ENCODE measurements at regions not wholly inside any gene's neighbourhood (a gene's known extent, or its start where the extent isn't known, plus 50 kb on each side); places are given as distances from the start of the nearest gene placed in this dataset.

DNA sequence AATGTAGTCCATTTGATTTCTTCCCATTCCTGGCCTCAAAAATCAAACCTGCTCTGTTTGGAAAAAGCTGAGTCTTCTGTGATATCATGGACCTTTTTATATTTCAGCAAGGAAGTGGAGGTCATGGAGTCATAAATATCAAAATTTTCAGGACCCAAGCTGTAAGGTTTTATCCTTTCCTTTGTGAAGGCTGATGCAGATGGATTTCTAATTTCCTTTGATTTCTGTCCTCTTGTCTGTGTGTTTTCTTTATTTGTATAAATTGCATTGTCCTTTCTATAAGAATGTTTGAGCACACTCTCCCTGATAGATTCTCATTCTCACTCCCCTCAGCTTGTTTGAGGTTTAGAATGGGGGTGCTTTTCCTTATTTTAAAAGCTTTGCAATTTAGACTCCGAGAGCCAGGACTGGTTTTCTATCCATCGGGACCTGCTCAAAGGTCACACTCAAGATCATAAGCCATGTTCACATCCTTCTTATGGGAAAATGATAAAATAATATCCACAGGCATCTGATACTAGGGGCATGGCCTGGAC is 127.4 kb upstream of the TMEM161B start:
- Histone ChIP-seq H3K4me3 (ENCODE audit: extremely low read depth in 1 of 4, insufficient read depth in 2 of 4, low read depth in 3 of 4, low read length in 4 of 4) (no peak overlapping the region), H3K4me1 (replicated peaks in 1 of 4; ENCODE audit: control insufficient read depth in 3 of 4, insufficient read depth in 4 of 4, low read length in 3 of 4) (peaks cover 9 to 29% (median 20%) of the 10 kb centered on the region in 4 experiments), H4K5ac (ENCODE audit: insufficient read length, low read depth, low read length) (no peak overlapping the region), H3K4me2 (ENCODE audit: insufficient read depth in 1 of 2, low read depth in 2 of 2, low read length in 2 of 2) (peak overlapping the region in 1 of 2 experiments; percentile 80; a peak in 2 of 4 replicates), H4K20me1 (replicated peaks in 1 of 2; ENCODE audit: control insufficient read depth in 1 of 2, insufficient read depth in 2 of 2, low read length in 2 of 2) (no peaks in the 10 kb centered on the region), H3K23me2 (ENCODE audit: low read depth, low read length) (no peaks in the 10 kb centered on the region; the same call in 1 of the 2 replicates), H3K27me3 (replicated peaks in 1 of 4; ENCODE audit: control insufficient read depth in 3 of 4, extremely low read depth in 1 of 4, insufficient read depth in 3 of 4, low read length in 3 of 4) (no peaks in the 10 kb centered on the region; a peak in 1 of 7 replicates), H3K79me1 (ENCODE audit: low read depth, low read length) (no peaks in the 10 kb centered on the region), H3K27ac (ENCODE audit: low read depth, low read length) (no peak overlapping the region), H2BK15ac (ENCODE audit: low read length) (no peak overlapping the region), H2BK20ac (ENCODE audit: low read length) (no peak overlapping the region), H2BK120ac (replicated peaks; ENCODE audit: low read depth, low read length) (peak overlapping the region; percentile 9), H3K14ac (ENCODE audit: insufficient read length) (no peak overlapping the region), H3K9ac (replicated peaks in 1 of 4; ENCODE audit: extremely low read depth in 1 of 4, low read depth in 3 of 4, low read length in 3 of 4) (no peak overlapping the region), H4K8ac (ENCODE audit: extremely low read depth, insufficient read depth, low read length) (no peak overlapping the region), H3K56ac (replicated peaks; ENCODE audit: insufficient read length, low read depth, low read length) (no peak overlapping the region), H3K36me3 (ENCODE audit: control insufficient read depth in 2 of 4, insufficient read depth in 4 of 4, low read length in 3 of 4) (no peaks in the 10 kb centered on the region), H3K79me2 (ENCODE audit: control insufficient read depth in 1 of 2, insufficient read depth in 2 of 2, low read length in 2 of 2) (no peaks in the 10 kb centered on the region), H3K23ac (ENCODE audit: insufficient read length) (no peak overlapping the region), H2BK12ac (ENCODE audit: low read depth, low read length) (peak overlapping the region; percentile 56; the same call in 1 of the 2 replicates), H3K9me3 (ENCODE audit: insufficient read depth in 2 of 2, low read depth in 1 of 2, low read length in 1 of 2) (no peaks in the 10 kb centered on the region), H2AFZ (ENCODE audit: low read length) (no peak overlapping the region), H4K91ac (replicated peaks; ENCODE audit: insufficient read length, low read length) (no peak overlapping the region), H2BK5ac (ENCODE audit: low read depth, low read length) (no peak overlapping the region), H3K18ac (ENCODE audit: extremely low read depth, low read length) (no peak overlapping the region; the same call in 1 of the 2 replicates), H3K4ac (replicated peaks; ENCODE audit: insufficient read length, low read depth, low read length) (no peak overlapping the region), H2AK5ac (ENCODE audit: low read depth, low read length) (peak overlapping the region; percentile 79; the same call in 1 of the 2 replicates)
- ChIA-PET POLR2A (ENCODE audit: partially characterized antibody) (interaction anchor here (2.4 kb wide), 1 partner anchor 7 kb away, joined by 15 read pairs; no protein-coding TSS in a partner anchor), CTCF (ENCODE audit: partially characterized antibody) (interaction anchor here (0.8 to 1.6 kb wide), 4 partner anchors 10 to 333 kb away, joined by 3 to 6 read pairs (median 3); no protein-coding TSS in a partner anchor)
- FAIRE-seq (no peak), DNase-seq (ENCODE audit: low read depth in 1 of 2, low spot score in 2 of 2) (no peak)
- 83% methylated on average over 2 of the region's 2 CpGs; no CpG with 5 or more reads in 1 of the 2 experiments for WGBS, 2 experiments (ENCODE audit: extremely low coverage in 1 of 2, insufficient coverage in 1 of 2, insufficient read length in 1 of 2, insufficient replicate concordance in 2 of 2, low coverage in 1 of 2, low lambda C conversion rate in 2 of 2, missing lambda C conversion rate in 1 of 2)
- TF ChIP-seq CTBP2 (IDR thresholded peaks at IDR 0.05; ENCODE audit: borderline replicate concordance, insufficient read depth, insufficient read length, low read length) (no peak), EZH2 (IDR thresholded peaks at IDR 0.05; ENCODE audit: low read depth, low read length, severe bottlenecking) (no peak), ZNF274 (IDR thresholded peaks at IDR 0.05; ENCODE audit: borderline replicate concordance, extremely low read depth, low read length) (no peak), SP2 (IDR thresholded peaks at IDR 0.05; ENCODE audit: low read length) (no peak), TAF1 (IDR thresholded peaks at IDR 0.05; ENCODE audit: low read depth, low read length) (no peak), RBBP5 (IDR thresholded peaks at IDR 0.05; ENCODE audit: borderline replicate concordance, low read depth, low read length) (no peak), SP1 (IDR thresholded peaks at IDR 0.05; ENCODE audit: low read depth, low read length) (no peak), YY1 (IDR thresholded peaks at IDR 0.05; ENCODE audit: low read depth, low read length) (no peak), TAF7 (optimal IDR thresholded peaks at IDR 0.05; ENCODE audit: borderline replicate concordance, low read depth, low read length) (no peak), CHD1 (IDR thresholded peaks at IDR 0.05; ENCODE audit: low read depth, low read length) (no peak), JUN (IDR thresholded peaks at IDR 0.05; ENCODE audit: low read depth, low read length) (no peak), GTF2F1 (IDR thresholded peaks at IDR 0.05; ENCODE audit: borderline replicate concordance, low read depth, low read length) (no peak), BCL11A (IDR thresholded peaks at IDR 0.05; ENCODE audit: low read depth in 2 of 2, low read length in 2 of 2) (no peak), TBP (IDR thresholded peaks at IDR 0.05; ENCODE audit: low read depth, low read length) (no peak), EGR1 (IDR thresholded peaks at IDR 0.05; ENCODE audit: borderline replicate concordance, low read depth, low read length) (no peak)
